K562 (cell line): ENCODE measurements at regions not wholly inside any gene's neighbourhood (a gene's known extent, or its start where the extent isn't known, plus 50 kb on each side); places are given as distances from the start of the nearest gene placed in this dataset.

Experiments used
- ATAC-seq: fragments of 200-7000 bp; cut with Tn5 transposase; 3 replicates; pipeline ENCODE4 v1.9.1; 2020; ENCODE audit warnings: moderate library complexity
- BruUV-seq: library from RNA; stranded (reverse); fragments of 400-500 nt; replicated peaks from 2 replicates; lab custom pipeline; 2021; lab: Mats Ljungman, UMichigan
- CTCF ChIA-PET: fragments of 300-600 bp; formaldehyde crosslinking; extraction: SDS; loops from one replicate; lab custom pipeline; 2021; ENCODE audit warnings: low intra/inter-chr PET ratio; lab: Yijun Ruan, JAX
- POLR2A ChIA-PET: fragments of 300-600, 350-650 bp; sonication (Branson Sonifier 250); formaldehyde crosslinking; extraction: SDS; loops from one replicate; lab custom pipeline; 2021; ENCODE audit warnings: antibody characterized with exemption, inconsistent platforms; lab: Yijun Ruan, JAX
- DNase-seq, 4 experiments: peaks; one replicate each; pipeline versions ENCODE4 v3.0.0 to v3.0.0-alpha.2; 2011 to 2018; ENCODE audit warnings: low spot score in 3 of 4, mixed read lengths in 3 of 4; ENCODE audit errors: extremely low read depth in 1 of 4
- FAIRE-seq: peaks from 2 replicates; lab custom pipeline; 2011; peaks lifted over from hg19 to GRCh38; lab: Jason Lieb, UNC
- H2AFZ ChIP-seq: 2 replicates; pipeline ENCODE4 v1.6.0; 2011; ENCODE audit warnings: low read depth, low read length, control low read depth, inconsistent platforms
- H3K27ac ChIP-seq: fragments of 200-600 bp; 3 replicates; pipeline ENCODE4 v1.8.0; 2011; ENCODE audit warnings: low read depth, mild to moderate bottlenecking, control low read depth, inconsistent platforms, low read length, moderate library complexity, mixed read lengths; ENCODE audit errors: extremely low read depth
- H3K27me3 ChIP-seq, 2 experiments: fragments of 300-600 bp in 1 of 2; 2 replicates in 1 of 2; 3 replicates in 1 of 2; pipeline versions ENCODE4 v1.6.0 to v1.8.0; 2011; ENCODE audit warnings: inconsistent platforms in 2 of 2, low read length in 2 of 2, mild to moderate bottlenecking in 1 of 2, mixed read lengths in 1 of 2, moderate library complexity in 1 of 2; ENCODE audit not compliant: control insufficient read depth in 2 of 2, insufficient read depth in 2 of 2
- H3K36me3 ChIP-seq: fragments of 300-600 bp; 3 replicates; pipeline ENCODE4 v1.8.0; 2011; ENCODE audit warnings: mild to moderate bottlenecking, low read length, inconsistent platforms; ENCODE audit not compliant: control insufficient read depth, insufficient read depth
- H3K4me1 ChIP-seq, 2 experiments: fragments of 200-600 bp in 1 of 2; replicated peaks in 1 of 2; 2 replicates in 1 of 2; 3 replicates in 1 of 2; pipeline versions ENCODE4 v1.5.1 to v1.8.0; 2011; ENCODE audit warnings: inconsistent platforms in 2 of 2, low read length in 2 of 2, mild to moderate bottlenecking in 1 of 2, mixed read lengths in 1 of 2, moderate library complexity in 1 of 2; ENCODE audit not compliant: control insufficient read depth in 2 of 2, insufficient read depth in 2 of 2
- H3K4me2 ChIP-seq: 2 replicates; pipeline ENCODE4 v1.6.1; 2011; ENCODE audit warnings: low read length, control low read depth, inconsistent platforms, mixed read lengths; ENCODE audit not compliant: insufficient read depth
- H3K4me3 ChIP-seq: fragments of 200-600 bp; sonication (generic), shearing (Covaris generic); 2 replicates; pipeline ENCODE4 v1.5.1; 2016; ENCODE audit warnings: control low read depth, inconsistent platforms
- H3K79me2 ChIP-seq: fragments of 200-600 bp; 3 replicates; pipeline ENCODE4 v1.8.0; 2011; ENCODE audit warnings: low read length, inconsistent platforms; ENCODE audit not compliant: control insufficient read depth, insufficient read depth
- H3K9ac ChIP-seq, 2 experiments: 2 replicates each; pipeline versions ENCODE4 v1.6.0 to v1.6.1; 2011; ENCODE audit warnings: low read depth in 2 of 2, low read length in 2 of 2, control low read depth in 1 of 2, inconsistent platforms in 1 of 2, mild to moderate bottlenecking in 1 of 2, mixed read lengths in 1 of 2; ENCODE audit not compliant: insufficient read depth in 1 of 2
- H3K9me1 ChIP-seq: one replicate; pipeline ENCODE4 v1.6.0; 2011; ENCODE audit warnings: inconsistent platforms, mild to moderate bottlenecking, low read length, moderate library complexity; ENCODE audit not compliant: control insufficient read depth, insufficient read depth
- H3K9me3 ChIP-seq: replicated peaks from 2 replicates; pipeline ENCODE4 v1.5.1; 2011; ENCODE audit warnings: low read depth, low read length, inconsistent platforms; ENCODE audit not compliant: control insufficient read depth, insufficient read depth
- H4K20me1 ChIP-seq: replicated peaks from 2 replicates; pipeline ENCODE4 v1.6.1; 2011; ENCODE audit warnings: low read length, inconsistent platforms, mixed read lengths; ENCODE audit not compliant: control insufficient read depth, insufficient read depth
- C11orf30 ChIP-seq: fragments of 450-650 bp; IDR thresholded peaks from 2 replicates; pipeline ENCODE4 v1.6.1; 2016; ENCODE audit warnings: low read depth, mild to moderate bottlenecking
- CLOCK ChIP-seq: fragments of 250-450 bp; sonication (Bioruptor Pico); IDR thresholded peaks from 2 replicates; pipeline ENCODE4 v1.4.0; 2020; ENCODE audit warnings: mild to moderate bottlenecking, moderate library complexity, borderline replicate concordance
- ETV6 ChIP-seq, 3 experiments: fragments of 150-350 bp in 1 of 3; sonication (generic) in 1 of 3; formaldehyde crosslinking in 1 of 3; IDR thresholded peaks; 2 replicates each; pipeline versions ENCODE4 v1.6.1 to v1.8.0; 2014 to 2022; ENCODE audit warnings: borderline replicate concordance in 2 of 3, low read depth in 2 of 3, antibody characterized with exemption in 1 of 3, low read length in 1 of 3, mild to moderate bottlenecking in 1 of 3, missing genetic modification reagents in 1 of 3
- FOSL1 ChIP-seq: fragments of 200-800 bp; sonication (Bioruptor generic); conservative IDR thresholded peaks from 2 replicates; pipeline ENCODE4 v1.6.1; 2016; ENCODE audit warnings: missing genetic modification characterization, missing compliant biosample characterization
- ILF3 ChIP-seq: fragments of 450-650 bp; IDR thresholded peaks from 2 replicates; pipeline ENCODE4 v1.6.1; 2018; ENCODE audit warnings: antibody characterized with exemption, mild to moderate bottlenecking, moderate library complexity, borderline replicate concordance
- NR2C2 ChIP-seq, 2 experiments: fragments of 200-800 bp in 1 of 2; sonication (Bioruptor generic) in 1 of 2; sonication (generic) in 1 of 2; formaldehyde crosslinking in 1 of 2; IDR thresholded peaks; 2 replicates each; pipeline versions ENCODE4 v1.6.1 to v1.8.0; 2016 to 2022; ENCODE audit warnings: mild to moderate bottlenecking in 1 of 2, missing compliant biosample characterization in 1 of 2, missing genetic modification characterization in 1 of 2, missing genetic modification reagents in 1 of 2
- RERE ChIP-seq: sonication (generic); formaldehyde crosslinking; IDR thresholded peaks from 2 replicates; pipeline ENCODE4 v1.8.0; 2023; ENCODE audit warnings: missing genetic modification reagents, mild to moderate bottlenecking, borderline replicate concordance
- SMAD1 ChIP-seq: fragments of 150-350 bp; IDR thresholded peaks from 2 replicates; pipeline ENCODE4 v1.6.1; 2014; ENCODE audit warnings: low read length, low read depth; ENCODE audit not compliant: partially characterized antibody
- SRSF3 ChIP-seq: fragments of 200-400 bp; formaldehyde crosslinking; IDR thresholded peaks from 2 replicates; pipeline ENCODE4 v1.6.1; 2016; ENCODE audit warnings: mild to moderate bottlenecking, low read length, moderate library complexity; ENCODE audit not compliant: insufficient read depth
- U2AF2 ChIP-seq: fragments of 200-400 bp; formaldehyde crosslinking; optimal IDR thresholded peaks from 2 replicates; pipeline ENCODE3; 2017; ENCODE audit warnings: low read depth, mild to moderate bottlenecking, low read length
- ZC3H4 ChIP-seq: sonication (generic); formaldehyde crosslinking; IDR thresholded peaks from 2 replicates; pipeline ENCODE4 v1.9.0; 2021; ENCODE audit warnings: missing genetic modification reagents, borderline replicate concordance
- ZKSCAN1 ChIP-seq: fragments of 150-350 bp; IDR thresholded peaks from 2 replicates; pipeline ENCODE4 v1.6.1; 2016; ENCODE audit warnings: low read depth, low read length
- WGBS: fragments of 100-300 bp; shearing (Covaris generic); methylation state at CpG from one replicate; pipeline ENCODE4 v1.1.6; 2016; ENCODE audit warnings: low coverage, mixed read lengths; ENCODE audit not compliant: insufficient coverage; ENCODE audit errors: missing lambda C conversion rate; 5-methylcytosine and 5-hydroxymethylcytosine counted together
- in situ Hi-C: fragments of 300-500 bp; cut with MboI; formaldehyde crosslinking; loops from 4 replicates; pipeline ENCODE4 v1.15.0; 2018; ENCODE audit warnings: inconsistent platforms, mixed read lengths
- intact Hi-C: fragments of 100-400 bp; cut with micrococcal nuclease; formaldehyde crosslinking; loops from 2 replicates; pipeline ENCODE4 v1.14.2; 2022

- ATAC-seq (no peak), DNase-seq (no peak), FAIRE-seq (no peak)
- no peaks in the 10 kb centered on the region for H4K20me1 ChIP-seq
- no peak overlapping the region for H3K27ac ChIP-seq
- in situ Hi-C loops (no loop called here), intact Hi-C loops (loop anchor here (2.0 to 5.0 kb wide), 3 partner anchors 84 to 361 kb away; no protein-coding TSS in a partner anchor)
- H3K4me2 ChIP-seq = no peak overlapping the region
- H3K4me3 ChIP-seq = no peak overlapping the region
- no peaks in the 10 kb centered on the region for H3K79me2 ChIP-seq
- H3K27me3 ChIP-seq = no peaks in the 10 kb centered on the region
- H3K9me3 ChIP-seq = no peaks in the 10 kb centered on the region
- peak overlapping the region; percentile 51; the same call in 1 of the 2 replicates for H2AFZ ChIP-seq
- no peak overlapping the region for H3K9ac ChIP-seq
- H3K4me1 ChIP-seq = no peaks in the 10 kb centered on the region; a peak in 2 of 5 replicates
- ChIA-PET POLR2A (no interaction called here), CTCF (interaction anchor here (1.5 to 1.9 kb wide), 2 partner anchors 82 to 882 kb away, joined by 4 to 7 read pairs; no protein-coding TSS in a partner anchor)
- no peaks in the 10 kb centered on the region for H3K36me3 ChIP-seq
- WGBS = 49% methylated on average over 15 of the region's 15 CpGs
- no TSS peak for BruUV-seq
- no peaks in the 10 kb centered on the region for H3K9me1 ChIP-seq
- TF ChIP-seq ILF3 (no peak), ZC3H4 (CRISPR knock-in tag) (no peak), C11orf30 (no peak), RERE (CRISPR knock-in tag) (no peak), NR2C2 (CRISPR knock-in tag; IDR thresholded peaks at IDR 0.05) (no peak), NR2C2 (tag; IDR thresholded peaks at IDR 0.05) (no peak), ZKSCAN1 (no peak), SMAD1 (no peak), ETV6 (IDR thresholded peaks at IDR 0.05; ENCODE audit: borderline replicate concordance in 1 of 2, low read depth in 2 of 2, low read length in 1 of 2) (no peak), ETV6 (CRISPR knock-in tag; IDR thresholded peaks at IDR 0.05; ENCODE audit: borderline replicate concordance) (no peak), FOSL1 (no peak), U2AF2 (no peak), SRSF3 (no peak), CLOCK (CRISPR knock-in tag) (no peak)
These were observed 97.3 kb upstream of the NOCT start for GRCh38 chr4:138918169-138918869.
